OCI-LY1 (cell line): ENCODE measurements at regions not wholly inside any gene's neighbourhood (a gene's known extent, or its start where the extent isn't known, plus 50 kb on each side); places are given as distances from the start of the nearest gene placed in this dataset.

ENCODE experiments used
- EZH2 ChIP-seq: fragments of 200-600 bp; sonication (generic), shearing (Covaris generic); IDR thresholded peaks from 2 replicates; pipeline ENCODE4 v1.8.0; 2017; ENCODE audit warnings: borderline replicate concordance, mixed run types, mild to moderate bottlenecking, antibody characterized with exemption, low read length, moderate library complexity, mixed read lengths
- TF ChIP-seq, protein P1 (sequence below): fragments of 200-600 bp; sonication (generic), shearing (Covaris generic); IDR thresholded peaks from 2 replicates; pipeline ENCODE4 v1.5.1; 2017; ENCODE audit warnings: mild to moderate bottlenecking, antibody characterized with exemption, low read length, moderate library complexity, mixed read lengths

DNA sequence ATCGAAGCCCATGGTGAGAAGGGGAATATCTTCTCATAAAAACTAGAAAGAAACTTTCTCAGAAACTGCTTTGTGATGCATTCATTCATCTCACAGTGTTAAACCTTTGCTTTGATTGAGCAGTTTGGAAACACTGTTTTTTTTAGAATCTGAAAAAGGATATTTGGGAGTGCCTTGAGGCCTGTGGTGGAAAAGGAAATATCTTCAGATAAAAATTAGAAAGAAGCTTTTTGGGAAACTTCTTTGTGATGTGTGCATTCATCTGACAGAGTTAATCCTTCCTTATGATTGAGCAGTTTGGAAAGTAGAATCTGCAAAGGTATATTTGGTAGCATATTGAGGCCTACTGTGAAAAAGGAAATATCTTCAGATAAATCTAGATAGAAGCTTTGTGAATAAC, 1594.9 kb downstream of the UQCRFS1 start:
- TF ChIP-seq, protein P1, sequence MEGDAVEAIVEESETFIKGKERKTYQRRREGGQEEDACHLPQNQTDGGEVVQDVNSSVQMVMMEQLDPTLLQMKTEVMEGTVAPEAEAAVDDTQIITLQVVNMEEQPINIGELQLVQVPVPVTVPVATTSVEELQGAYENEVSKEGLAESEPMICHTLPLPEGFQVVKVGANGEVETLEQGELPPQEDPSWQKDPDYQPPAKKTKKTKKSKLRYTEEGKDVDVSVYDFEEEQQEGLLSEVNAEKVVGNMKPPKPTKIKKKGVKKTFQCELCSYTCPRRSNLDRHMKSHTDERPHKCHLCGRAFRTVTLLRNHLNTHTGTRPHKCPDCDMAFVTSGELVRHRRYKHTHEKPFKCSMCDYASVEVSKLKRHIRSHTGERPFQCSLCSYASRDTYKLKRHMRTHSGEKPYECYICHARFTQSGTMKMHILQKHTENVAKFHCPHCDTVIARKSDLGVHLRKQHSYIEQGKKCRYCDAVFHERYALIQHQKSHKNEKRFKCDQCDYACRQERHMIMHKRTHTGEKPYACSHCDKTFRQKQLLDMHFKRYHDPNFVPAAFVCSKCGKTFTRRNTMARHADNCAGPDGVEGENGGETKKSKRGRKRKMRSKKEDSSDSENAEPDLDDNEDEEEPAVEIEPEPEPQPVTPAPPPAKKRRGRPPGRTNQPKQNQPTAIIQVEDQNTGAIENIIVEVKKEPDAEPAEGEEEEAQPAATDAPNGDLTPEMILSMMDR = no peak
- no peak for TF ChIP-seq EZH2
